SU-DHL-6 (cell line): ENCODE measurements at regions not wholly inside any gene's neighbourhood (a gene's known extent, or its start where the extent isn't known, plus 50 kb on each side); places are given as distances from the start of the nearest gene placed in this dataset.

Experiments used
- CTCF ChIP-seq: fragments of 200-600 bp; sonication (generic); IDR thresholded peaks from one replicate; pipeline ENCODE4 v1.5.1; 2017; ENCODE audit warnings: antibody characterized with exemption, mild to moderate bottlenecking, low read length, moderate library complexity; ENCODE audit not compliant: insufficient read depth, poor library complexity, severe bottlenecking
- EZH2phosphoT487 ChIP-seq: fragments of 200-600 bp; sonication (generic), shearing (Covaris generic); conservative IDR thresholded peaks from 2 replicates; pipeline ENCODE4 v1.6.1; 2018; ENCODE audit warnings: mild to moderate bottlenecking, antibody characterized with exemption, low read length, moderate library complexity, mixed read lengths

DNA sequence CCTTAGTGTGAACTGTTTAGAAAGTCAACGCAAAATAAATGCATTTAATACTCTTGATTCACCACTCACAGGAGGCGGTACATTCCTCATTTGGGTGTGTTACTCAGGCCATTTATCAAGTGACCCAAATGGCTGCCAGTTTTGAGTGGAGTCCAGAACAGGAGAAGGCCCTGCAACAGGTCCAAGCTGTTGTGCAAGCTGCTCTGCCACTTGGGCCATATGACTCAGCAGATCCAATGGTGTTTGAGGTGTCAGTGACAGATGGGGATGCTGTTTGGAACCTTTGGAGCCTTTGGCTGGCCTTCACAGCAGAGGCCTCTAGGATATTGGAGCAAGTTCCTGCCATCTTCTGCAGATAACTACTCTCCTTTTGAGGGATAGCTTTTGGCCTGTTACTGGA, 609.2 kb downstream of the KCNT2 start:
- TF ChIP-seq CTCF = no peak
- no peak for TF ChIP-seq EZH2phosphoT487
